ENCODE measurements at regions not wholly inside any gene's neighbourhood (a gene's known extent, or its start where the extent isn't known, plus 50 kb on each side); places are given as distances from the start of the nearest gene placed in this dataset.

DNA sequence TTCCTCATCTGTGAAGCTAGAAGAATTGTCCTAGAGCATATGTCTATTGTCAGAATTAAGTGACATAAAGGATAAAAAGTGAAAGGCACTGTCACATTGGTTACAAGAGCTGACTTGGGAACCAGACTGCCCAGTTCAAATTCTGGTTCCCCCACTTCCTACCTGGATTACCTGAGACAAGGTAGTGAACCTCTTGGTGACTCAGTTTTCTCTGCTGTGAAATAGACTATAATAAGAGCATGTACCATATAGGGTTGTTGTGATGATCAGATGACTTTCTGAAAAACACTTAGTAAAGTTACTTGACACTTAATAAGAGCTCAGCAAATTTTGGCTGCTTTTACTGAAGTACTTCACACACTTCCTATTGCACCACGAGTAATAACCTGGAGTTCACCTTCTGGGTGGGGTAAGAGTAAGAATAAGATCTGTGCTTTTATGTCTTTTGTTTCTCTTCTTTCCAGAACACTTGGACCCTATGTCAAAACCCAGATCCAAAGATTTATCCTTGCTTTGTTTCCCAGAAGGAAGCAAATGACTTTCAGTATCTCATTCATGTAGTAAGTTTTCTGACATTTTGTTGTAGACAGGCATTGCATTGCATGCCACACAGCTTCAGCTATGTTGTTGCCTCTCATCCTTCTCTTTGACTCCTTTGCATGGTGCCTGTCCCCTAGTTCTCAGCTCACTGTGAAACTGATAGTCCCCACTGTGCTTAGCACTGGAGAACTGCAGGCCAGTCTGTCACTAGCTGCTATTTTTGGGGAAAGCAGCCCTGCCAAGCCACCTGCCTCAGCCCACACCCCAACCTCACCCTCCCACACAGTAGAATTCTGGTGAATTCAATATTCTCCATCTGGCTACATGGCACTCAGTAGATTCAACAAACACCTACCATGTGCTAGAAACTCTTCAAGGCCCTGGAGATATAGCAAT, 121.8 kb upstream of the POU2AF2 start:
- Histone ChIP-seq H3K27me3 (ENCODE audit: control insufficient read depth, insufficient read depth, low read length) (no peaks in the 10 kb centered on the region), H3K36me3 (ENCODE audit: control insufficient read depth, insufficient read depth, low read length) (no peaks in the 10 kb centered on the region), H3K4me3 (ENCODE audit: low read depth, low read length) (no peak overlapping the region)
- DNase-seq (ENCODE audit: low read depth) = no peak
- TF ChIP-seq, protein P1, sequence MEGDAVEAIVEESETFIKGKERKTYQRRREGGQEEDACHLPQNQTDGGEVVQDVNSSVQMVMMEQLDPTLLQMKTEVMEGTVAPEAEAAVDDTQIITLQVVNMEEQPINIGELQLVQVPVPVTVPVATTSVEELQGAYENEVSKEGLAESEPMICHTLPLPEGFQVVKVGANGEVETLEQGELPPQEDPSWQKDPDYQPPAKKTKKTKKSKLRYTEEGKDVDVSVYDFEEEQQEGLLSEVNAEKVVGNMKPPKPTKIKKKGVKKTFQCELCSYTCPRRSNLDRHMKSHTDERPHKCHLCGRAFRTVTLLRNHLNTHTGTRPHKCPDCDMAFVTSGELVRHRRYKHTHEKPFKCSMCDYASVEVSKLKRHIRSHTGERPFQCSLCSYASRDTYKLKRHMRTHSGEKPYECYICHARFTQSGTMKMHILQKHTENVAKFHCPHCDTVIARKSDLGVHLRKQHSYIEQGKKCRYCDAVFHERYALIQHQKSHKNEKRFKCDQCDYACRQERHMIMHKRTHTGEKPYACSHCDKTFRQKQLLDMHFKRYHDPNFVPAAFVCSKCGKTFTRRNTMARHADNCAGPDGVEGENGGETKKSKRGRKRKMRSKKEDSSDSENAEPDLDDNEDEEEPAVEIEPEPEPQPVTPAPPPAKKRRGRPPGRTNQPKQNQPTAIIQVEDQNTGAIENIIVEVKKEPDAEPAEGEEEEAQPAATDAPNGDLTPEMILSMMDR (IDR thresholded peaks at IDR 0.05; ENCODE audit: insufficient read depth, low read length, poor library complexity, severe bottlenecking) = no peak

DNA sequence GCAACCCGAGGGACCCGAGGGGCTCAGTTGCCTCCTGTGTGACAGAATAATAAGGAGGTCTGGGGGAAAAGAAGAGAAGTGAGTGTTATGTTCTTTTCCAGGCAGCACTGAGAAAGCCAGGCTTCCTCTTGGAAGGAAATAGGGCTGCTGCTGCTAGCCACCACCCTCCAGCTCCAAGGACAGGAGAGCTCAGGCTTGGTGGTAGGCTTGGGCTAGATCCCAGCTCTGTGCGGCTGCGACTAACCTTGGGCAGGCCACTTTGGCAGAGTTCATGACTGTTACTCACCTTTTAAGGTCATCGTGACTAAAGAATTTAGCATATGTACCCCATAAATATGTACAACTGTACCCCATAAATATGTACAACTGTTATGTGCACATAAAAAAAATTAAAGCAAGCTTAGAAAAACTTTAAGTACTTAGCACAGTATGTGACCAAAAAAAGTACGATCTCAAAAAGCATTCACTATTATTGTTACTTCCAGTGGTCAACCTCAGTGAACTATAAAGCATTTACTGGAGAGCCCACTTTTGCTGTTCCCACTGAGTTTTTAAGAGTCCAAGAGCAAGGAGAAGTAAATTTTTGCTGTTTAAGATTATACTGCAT, 124.7 kb upstream of the POU2AF2 start:
- Histone ChIP-seq H3K36me3 (ENCODE audit: control insufficient read depth, insufficient read depth, low read length) (no peaks in the 10 kb centered on the region), H3K4me3 (ENCODE audit: low read depth, low read length) (no peak overlapping the region), H3K27me3 (ENCODE audit: control insufficient read depth, insufficient read depth, low read length) (no peaks in the 10 kb centered on the region)
- TF ChIP-seq, protein P1 (IDR thresholded peaks at IDR 0.05; ENCODE audit: insufficient read depth, low read length, poor library complexity, severe bottlenecking) = no peak
- DNase-seq (ENCODE audit: low read depth) = no peak

DNA sequence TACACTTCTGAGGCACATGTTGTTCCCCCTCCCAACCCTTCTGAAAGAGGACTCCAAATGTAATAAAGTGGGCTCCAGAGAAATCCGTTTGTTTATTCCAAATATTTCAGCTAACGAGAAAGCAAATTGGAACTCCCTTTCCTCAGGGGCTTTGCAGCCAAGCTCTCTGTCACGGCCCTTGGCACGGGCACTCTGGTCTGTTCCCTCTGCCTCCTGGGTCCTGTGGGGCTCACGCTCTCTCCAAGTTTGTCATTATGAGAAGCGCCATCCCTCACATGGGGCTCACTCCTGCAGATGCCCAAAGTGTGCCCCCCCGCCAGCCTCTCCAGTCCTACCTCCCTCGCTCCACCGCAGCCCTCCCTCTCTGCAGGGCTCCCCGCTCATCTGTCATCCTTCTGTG, 125.4 kb upstream of the POU2AF2 start:
- DNase-seq (ENCODE audit: low read depth) = no peak
- Histone ChIP-seq H3K27me3 (ENCODE audit: control insufficient read depth, insufficient read depth, low read length) (no peaks in the 10 kb centered on the region), H3K36me3 (ENCODE audit: control insufficient read depth, insufficient read depth, low read length) (no peaks in the 10 kb centered on the region), H3K4me3 (ENCODE audit: low read depth, low read length) (no peak overlapping the region)
- TF ChIP-seq, protein P1 (IDR thresholded peaks at IDR 0.05; ENCODE audit: insufficient read depth, low read length, poor library complexity, severe bottlenecking) = no peak

DNA sequence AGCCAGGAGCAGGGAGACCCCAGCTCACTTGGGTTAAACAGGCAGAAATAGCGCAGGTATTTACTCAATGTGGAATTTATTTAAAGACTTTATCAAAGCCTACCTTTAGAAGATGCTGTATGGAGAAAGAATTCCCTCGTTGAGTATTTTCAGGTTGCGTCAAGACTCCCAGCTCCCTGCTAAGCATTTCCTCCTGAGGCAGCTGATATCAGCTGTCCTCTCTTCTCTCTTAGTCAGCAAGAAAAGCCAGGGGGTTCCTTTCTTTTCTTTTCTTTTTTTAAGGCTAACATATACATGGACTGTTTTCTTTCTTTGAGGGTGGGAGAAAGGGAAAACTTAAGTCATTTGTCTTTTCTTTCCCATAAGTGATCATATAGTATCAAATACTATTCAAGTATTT, 125.8 kb upstream of the POU2AF2 start:
- Histone ChIP-seq H3K4me3 (ENCODE audit: low read depth, low read length) (no peak overlapping the region), H3K36me3 (ENCODE audit: control insufficient read depth, insufficient read depth, low read length) (no peaks in the 10 kb centered on the region), H3K27me3 (ENCODE audit: control insufficient read depth, insufficient read depth, low read length) (no peaks in the 10 kb centered on the region)
- DNase-seq (ENCODE audit: low read depth) = no peak
- TF ChIP-seq, protein P1 (IDR thresholded peaks at IDR 0.05; ENCODE audit: insufficient read depth, low read length, poor library complexity, severe bottlenecking) = no peak

DNA sequence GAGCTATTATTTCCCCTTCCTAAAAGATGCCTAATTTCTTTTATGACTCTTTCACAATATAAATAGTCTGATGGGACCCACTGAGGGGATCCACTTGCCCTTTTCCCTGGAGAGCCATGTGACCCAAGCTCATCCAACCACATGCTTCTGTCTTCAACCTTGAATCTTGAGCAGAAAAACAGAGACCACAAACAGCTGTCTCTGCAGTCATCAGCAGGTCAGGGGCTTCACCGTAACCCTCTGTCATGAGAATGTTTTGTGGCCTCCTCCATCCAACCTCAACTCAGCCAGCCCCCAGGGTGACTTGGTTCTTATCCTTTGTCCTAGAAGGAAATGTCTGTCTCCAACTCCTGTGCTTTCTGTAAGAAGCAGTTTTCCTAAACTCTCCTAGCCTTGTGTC, 129.6 kb upstream of the POU2AF2 start:
- H3K4me3 ChIP-seq (ENCODE audit: low read depth, low read length) = no peak overlapping the region
- no peaks in the 10 kb centered on the region for H3K36me3 ChIP-seq (ENCODE audit: control insufficient read depth, insufficient read depth, low read length)
- DNase-seq (ENCODE audit: low read depth) = no peak
- no peaks in the 10 kb centered on the region for H3K27me3 ChIP-seq (ENCODE audit: control insufficient read depth, insufficient read depth, low read length)
- TF ChIP-seq, protein P1 (IDR thresholded peaks at IDR 0.05; ENCODE audit: insufficient read depth, low read length, poor library complexity, severe bottlenecking) = no peak
